ENCODE measurements at regions not wholly inside any gene's neighbourhood (a gene's known extent, or its start where the extent isn't known, plus 50 kb on each side); places are given as distances from the start of the nearest gene placed in this dataset.

- TF ChIP-seq CTCF (conservative IDR thresholded peaks at IDR 0.05), result no peak
- TF ChIP-seq EZH2 (IDR thresholded peaks at IDR 0.05; ENCODE audit: low read depth), result no peak
Observed at GRCh38 chr6:44061375-44062104, 65.7 kb downstream of the MRPL14 start.

Measured in PC-9 (cell line).